K562 (cell line): ENCODE measurements at regions not wholly inside any gene's neighbourhood (a gene's known extent, or its start where the extent isn't known, plus 50 kb on each side); places are given as distances from the start of the nearest gene placed in this dataset.

Experiments used
- MIER1 ChIP-seq: fragments of 450-650 bp; IDR thresholded peaks from 2 replicates; pipeline ENCODE4 v1.6.1; 2016; ENCODE audit warnings: antibody characterized with exemption, mild to moderate bottlenecking, low read depth
- POLR2AphosphoS5 ChIP-seq: IDR thresholded peaks from 2 replicates; pipeline ENCODE4 v1.6.1; 2011; ENCODE audit warnings: mild to moderate bottlenecking, low read depth, low read length, moderate library complexity; ENCODE audit not compliant: control insufficient read depth, insufficient read depth
- RAD51 ChIP-seq: fragments of 450-650 bp; IDR thresholded peaks from 2 replicates; pipeline ENCODE4 v1.7.1; 2016; ENCODE audit warnings: low read depth, mild to moderate bottlenecking, borderline replicate concordance
- ZKSCAN3 ChIP-seq: fragments of 250-450 bp; sonication (Bioruptor Pico); IDR thresholded peaks from 2 replicates; pipeline ENCODE4 v1.4.0; 2020
- ZNF57 ChIP-seq: fragments of 450-650 bp; formaldehyde crosslinking; IDR thresholded peaks from 2 replicates; pipeline ENCODE4 v1.4.0; 2020; ENCODE audit warnings: mild to moderate bottlenecking, moderate library complexity
- ZNF77 ChIP-seq: fragments of 250-450 bp; sonication (Bioruptor Pico); IDR thresholded peaks from 2 replicates; pipeline ENCODE4 v1.5.0; 2020
- TF ChIP-seq, protein P1 (sequence below), 3 experiments: IDR thresholded peaks in 2 of 3; conservative IDR thresholded peaks in 1 of 3; 2 replicates each; pipeline ENCODE4 v1.5.1; 2011 to 2012; ENCODE audit warnings: low read length in 3 of 3, mild to moderate bottlenecking in 3 of 3, control low read depth in 2 of 3, improper control_type of control experiment in 1 of 3, inconsistent platforms in 1 of 3, low read depth in 1 of 3, mixed read lengths in 1 of 3, moderate library complexity in 1 of 3; ENCODE audit not compliant: insufficient read depth in 2 of 3
- TF ChIP-seq, protein P2 (sequence below): fragments of 250-450 bp; sonication (Bioruptor Pico); IDR thresholded peaks from 2 replicates; pipeline ENCODE4 v1.8.0; 2021; ENCODE audit warnings: moderate library complexity, mild to moderate bottlenecking, inconsistent platforms
- TF ChIP-seq, protein P3 (sequence below): fragments of 250-450 bp; sonication (Bioruptor Pico); IDR thresholded peaks from 2 replicates; pipeline ENCODE4 v1.6.1; 2021; ENCODE audit warnings: mild to moderate bottlenecking
- TF ChIP-seq, protein P4 (sequence below): IDR thresholded peaks from 2 replicates; pipeline ENCODE4 v1.6.1; 2011; ENCODE audit not compliant: insufficient read length; ENCODE audit errors: extremely low read depth

DNA sequence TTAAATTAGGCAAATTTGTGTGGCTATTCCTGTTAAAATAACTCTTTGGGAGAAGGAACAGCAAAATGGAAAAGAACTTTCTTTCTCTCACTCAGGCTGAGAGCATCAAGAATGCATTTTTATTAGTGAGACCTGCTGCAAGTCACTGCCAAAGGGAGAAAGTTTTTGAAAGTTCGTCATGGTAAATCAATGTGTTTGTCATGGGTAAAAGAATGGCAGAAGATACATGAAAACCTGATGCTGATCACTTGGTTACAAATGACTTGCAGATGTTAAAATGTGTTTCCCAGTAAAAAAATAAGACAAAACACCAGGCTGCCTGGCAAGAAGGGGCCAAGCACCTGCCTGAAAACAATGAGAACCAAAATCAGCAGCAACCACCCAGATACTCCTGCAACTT, 484.7 kb upstream of the NRP1 start:
- TF ChIP-seq ZKSCAN3 (CRISPR knock-in tag) = no peak
- TF ChIP-seq RAD51 = no peak
- TF ChIP-seq, protein P1, sequence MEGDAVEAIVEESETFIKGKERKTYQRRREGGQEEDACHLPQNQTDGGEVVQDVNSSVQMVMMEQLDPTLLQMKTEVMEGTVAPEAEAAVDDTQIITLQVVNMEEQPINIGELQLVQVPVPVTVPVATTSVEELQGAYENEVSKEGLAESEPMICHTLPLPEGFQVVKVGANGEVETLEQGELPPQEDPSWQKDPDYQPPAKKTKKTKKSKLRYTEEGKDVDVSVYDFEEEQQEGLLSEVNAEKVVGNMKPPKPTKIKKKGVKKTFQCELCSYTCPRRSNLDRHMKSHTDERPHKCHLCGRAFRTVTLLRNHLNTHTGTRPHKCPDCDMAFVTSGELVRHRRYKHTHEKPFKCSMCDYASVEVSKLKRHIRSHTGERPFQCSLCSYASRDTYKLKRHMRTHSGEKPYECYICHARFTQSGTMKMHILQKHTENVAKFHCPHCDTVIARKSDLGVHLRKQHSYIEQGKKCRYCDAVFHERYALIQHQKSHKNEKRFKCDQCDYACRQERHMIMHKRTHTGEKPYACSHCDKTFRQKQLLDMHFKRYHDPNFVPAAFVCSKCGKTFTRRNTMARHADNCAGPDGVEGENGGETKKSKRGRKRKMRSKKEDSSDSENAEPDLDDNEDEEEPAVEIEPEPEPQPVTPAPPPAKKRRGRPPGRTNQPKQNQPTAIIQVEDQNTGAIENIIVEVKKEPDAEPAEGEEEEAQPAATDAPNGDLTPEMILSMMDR (IDR thresholded peaks at IDR 0.05 in 2 of 3, conservative IDR thresholded peaks at IDR 0.05 in 1 of 3; ENCODE audit: insufficient read depth in 2 of 3, low read depth in 1 of 3, low read length in 3 of 3) = no peak
- TF ChIP-seq, protein P2, sequence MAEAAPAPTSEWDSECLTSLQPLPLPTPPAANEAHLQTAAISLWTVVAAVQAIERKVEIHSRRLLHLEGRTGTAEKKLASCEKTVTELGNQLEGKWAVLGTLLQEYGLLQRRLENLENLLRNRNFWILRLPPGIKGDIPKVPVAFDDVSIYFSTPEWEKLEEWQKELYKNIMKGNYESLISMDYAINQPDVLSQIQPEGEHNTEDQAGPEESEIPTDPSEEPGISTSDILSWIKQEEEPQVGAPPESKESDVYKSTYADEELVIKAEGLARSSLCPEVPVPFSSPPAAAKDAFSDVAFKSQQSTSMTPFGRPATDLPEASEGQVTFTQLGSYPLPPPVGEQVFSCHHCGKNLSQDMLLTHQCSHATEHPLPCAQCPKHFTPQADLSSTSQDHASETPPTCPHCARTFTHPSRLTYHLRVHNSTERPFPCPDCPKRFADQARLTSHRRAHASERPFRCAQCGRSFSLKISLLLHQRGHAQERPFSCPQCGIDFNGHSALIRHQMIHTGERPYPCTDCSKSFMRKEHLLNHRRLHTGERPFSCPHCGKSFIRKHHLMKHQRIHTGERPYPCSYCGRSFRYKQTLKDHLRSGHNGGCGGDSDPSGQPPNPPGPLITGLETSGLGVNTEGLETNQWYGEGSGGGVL (CRISPR knock-in tag) = no peak
- no peak for TF ChIP-seq MIER1
- TF ChIP-seq ZNF57 (CRISPR knock-in tag) = no peak
- TF ChIP-seq ZNF77 = no peak
- TF ChIP-seq POLR2AphosphoS5 = no peak
- TF ChIP-seq, protein P3, sequence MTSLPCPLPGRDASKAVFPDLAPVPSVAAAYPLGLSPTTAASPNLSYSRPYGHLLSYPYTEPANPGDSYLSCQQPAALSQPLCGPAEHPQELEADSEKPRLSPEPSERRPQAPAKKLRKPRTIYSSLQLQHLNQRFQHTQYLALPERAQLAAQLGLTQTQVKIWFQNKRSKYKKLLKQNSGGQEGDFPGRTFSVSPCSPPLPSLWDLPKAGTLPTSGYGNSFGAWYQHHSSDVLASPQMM (CRISPR knock-in tag) = no peak
- TF ChIP-seq, protein P4, sequence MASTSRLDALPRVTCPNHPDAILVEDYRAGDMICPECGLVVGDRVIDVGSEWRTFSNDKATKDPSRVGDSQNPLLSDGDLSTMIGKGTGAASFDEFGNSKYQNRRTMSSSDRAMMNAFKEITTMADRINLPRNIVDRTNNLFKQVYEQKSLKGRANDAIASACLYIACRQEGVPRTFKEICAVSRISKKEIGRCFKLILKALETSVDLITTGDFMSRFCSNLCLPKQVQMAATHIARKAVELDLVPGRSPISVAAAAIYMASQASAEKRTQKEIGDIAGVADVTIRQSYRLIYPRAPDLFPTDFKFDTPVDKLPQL = no peak
